Right atrium auricular region (tissue), 2 donors: ENCODE measurements at regions not wholly inside any gene's neighbourhood (a gene's known extent, or its start where the extent isn't known, plus 50 kb on each side); places are given as distances from the start of the nearest gene placed in this dataset.

Experiments used
- DNase-seq: peaks from one replicate; pipeline ENCODE4 v3.0.0-alpha.2; 2019; ENCODE audit warnings: low spot score
- H3K27ac ChIP-seq, 2 donors: fragments of 200-600 bp; sonication (generic); 1 replicate in 1 of 2; 2 replicates in 1 of 2; pipeline ENCODE4 v1.5.1; 2016 to 2019
- H3K27me3 ChIP-seq, 2 donors: fragments of 200-600 bp; sonication (generic); one replicate each; pipeline versions ENCODE4 v1.5.1 to v1.6.0; 2017 to 2019
- H3K36me3 ChIP-seq: fragments of 200-600 bp; sonication (generic); one replicate; pipeline ENCODE4 v1.5.1; 2016
- H3K4me1 ChIP-seq, 2 donors: fragments of 200-600 bp; sonication (generic); one replicate each; pipeline versions ENCODE4 v1.5.1 to v1.6.0; 2017 to 2019
- H3K4me3 ChIP-seq, 2 donors: fragments of 200-600 bp; sonication (generic); 1 replicate in 1 of 2; 2 replicates in 1 of 2; pipeline ENCODE4 v1.5.1; 2017 to 2019; ENCODE audit warnings: mild to moderate bottlenecking in 1 of 2, moderate library complexity in 1 of 2
- H3K9me3 ChIP-seq, 2 donors: fragments of 200-600 bp; sonication (generic); one replicate each; pipeline ENCODE4 v1.5.1; 2019
- CTCF ChIP-seq, 2 donors: fragments of 200-600 bp; sonication (generic); IDR thresholded peaks; one replicate each; pipeline ENCODE4 v1.5.1; 2019; ENCODE audit warnings: antibody characterized with exemption in 2 of 2

DNA sequence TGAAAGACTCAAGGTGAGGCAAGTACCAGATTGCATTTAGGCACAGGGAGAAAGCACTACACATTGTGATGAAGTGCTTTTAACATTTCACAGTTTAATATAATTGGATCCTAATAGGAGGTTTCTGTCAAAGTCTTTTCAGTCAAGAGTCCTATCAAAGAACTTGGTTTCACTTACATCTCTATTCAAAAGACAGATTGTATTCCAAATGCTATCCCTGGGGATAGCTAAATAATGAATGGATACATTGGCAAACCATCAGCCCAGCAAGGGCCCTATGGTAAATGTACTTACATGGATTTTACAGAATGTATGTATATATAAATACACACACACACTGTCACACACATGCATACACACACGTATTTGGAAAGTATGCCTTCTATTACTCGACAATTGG, 655.5 kb upstream of the FLRT2 start:
- Histone ChIP-seq H3K9me3 (peaks cover 0 to 7% of the 10 kb centered on the region in 2 donors), H3K27me3 (no peaks in the 10 kb centered on the region), H3K4me1 (no peaks in the 10 kb centered on the region), H3K4me3 (no peak overlapping the region), H3K36me3 (no peaks in the 10 kb centered on the region), H3K27ac (no peak overlapping the region)
- no peak for TF ChIP-seq CTCF (IDR thresholded peaks at IDR 0.05)
- DNase-seq = no peak

- Histone ChIP-seq H3K36me3 (no peaks in the 10 kb centered on the region), H3K27me3 (no peaks in the 10 kb centered on the region), H3K4me1 (no peaks in the 10 kb centered on the region), H3K27ac (no peak overlapping the region), H3K4me3 (no peak overlapping the region), H3K9me3 (no peaks in the 10 kb centered on the region)
- TF ChIP-seq CTCF (IDR thresholded peaks at IDR 0.05) = no peak
- no peak for DNase-seq
Measured at GRCh38 chr14:84877061-84877460, 652.9 kb upstream of the FLRT2 start.

- H3K27ac ChIP-seq = no peak overlapping the region
- H3K27me3 ChIP-seq = no peaks in the 10 kb centered on the region
- TF ChIP-seq CTCF (IDR thresholded peaks at IDR 0.05) = no peak
- H3K4me1 ChIP-seq = no peaks in the 10 kb centered on the region
- H3K36me3 ChIP-seq = no peaks in the 10 kb centered on the region
- no peak overlapping the region for H3K4me3 ChIP-seq
- no peak for DNase-seq
- H3K9me3 ChIP-seq = peaks cover 0 to 15% of the 10 kb centered on the region in 2 donors
Measured at GRCh38 chr14:84882830-84883229, 647.1 kb upstream of the FLRT2 start.

- Histone ChIP-seq H3K9me3 (peaks cover 0 to 20% of the 10 kb centered on the region in 2 donors), H3K4me3 (no peak overlapping the region), H3K27ac (no peak overlapping the region), H3K36me3 (no peaks in the 10 kb centered on the region), H3K4me1 (no peaks in the 10 kb centered on the region), H3K27me3 (no peaks in the 10 kb centered on the region)
- TF ChIP-seq CTCF (IDR thresholded peaks at IDR 0.05) = no peak
- DNase-seq = no peak
Measured at GRCh38 chr14:84885061-84885460, 644.9 kb upstream of the FLRT2 start.

- Histone ChIP-seq H3K9me3 (peaks cover 0 to 15% of the 10 kb centered on the region in 2 donors), H3K36me3 (no peaks in the 10 kb centered on the region), H3K27ac (no peak overlapping the region), H3K27me3 (no peaks in the 10 kb centered on the region), H3K4me3 (no peak overlapping the region), H3K4me1 (no peaks in the 10 kb centered on the region)
- no peak for DNase-seq
- TF ChIP-seq CTCF (IDR thresholded peaks at IDR 0.05) = no peak
Measured at GRCh38 chr14:84891404-84891803, 638.5 kb upstream of the FLRT2 start.

DNA sequence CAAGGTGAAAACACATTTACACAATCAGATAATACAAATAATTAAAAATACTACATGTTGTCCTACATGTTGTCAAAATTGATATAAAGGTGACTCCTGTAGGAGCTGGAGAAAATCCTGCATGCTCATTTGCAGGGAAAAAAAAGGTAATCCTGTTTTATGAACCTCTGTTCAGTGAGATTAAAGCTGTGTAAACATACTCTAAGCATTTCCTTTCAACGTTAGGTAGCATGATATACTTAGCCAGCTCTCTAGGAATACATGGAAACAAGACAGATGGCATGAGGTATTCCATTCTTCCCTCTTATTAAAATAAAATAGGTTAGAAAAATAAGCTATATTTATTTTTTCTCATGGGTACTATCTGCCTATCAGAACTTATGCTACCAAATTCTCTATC, 635.7 kb upstream of the FLRT2 start:
- DNase-seq = no peak
- no peaks in the 10 kb centered on the region for H3K27me3 ChIP-seq
- H3K27ac ChIP-seq = no peak overlapping the region
- H3K36me3 ChIP-seq = no peaks in the 10 kb centered on the region
- no peaks in the 10 kb centered on the region for H3K9me3 ChIP-seq
- no peak overlapping the region for H3K4me3 ChIP-seq
- H3K4me1 ChIP-seq = no peaks in the 10 kb centered on the region
- TF ChIP-seq CTCF (IDR thresholded peaks at IDR 0.05) = no peak
